ENCODE measurements at regions not wholly inside any gene's neighbourhood (a gene's known extent, or its start where the extent isn't known, plus 50 kb on each side); places are given as distances from the start of the nearest gene placed in this dataset.

GRCh38 chr1:38431535-38432376 lies 385.2 kb upstream of the POU3F1 start:
- Histone ChIP-seq H3K9me3 (ENCODE audit: severe bottlenecking) (no peaks in the 10 kb centered on the region), H3K27me3 (ENCODE audit: insufficient read depth, poor library complexity, severe bottlenecking) (peaks cover 18% of the 10 kb centered on the region), H3K36me3 (ENCODE audit: low read depth) (no peaks in the 10 kb centered on the region), H3K4me1 (ENCODE audit: insufficient read depth, poor library complexity, severe bottlenecking) (no peaks in the 10 kb centered on the region), H3K4me3 (ENCODE audit: severe bottlenecking) (no peak overlapping the region), H3K27ac (ENCODE audit: poor library complexity, severe bottlenecking) (no peak overlapping the region)
- no peak for TF ChIP-seq CTCF (IDR thresholded peaks at IDR 0.05; ENCODE audit: poor library complexity, severe bottlenecking)
- DNase-seq (ENCODE audit: low spot score) (no peak), ATAC-seq (ENCODE audit: low read depth) (no peak)

GRCh38 chr1:38430949-38431348 lies 384.4 kb upstream of the POU3F1 start:
- DNase-seq (ENCODE audit: low spot score) (no peak), ATAC-seq (ENCODE audit: low read depth) (no peak)
- Histone ChIP-seq H3K27ac (ENCODE audit: poor library complexity, severe bottlenecking) (no peak overlapping the region), H3K4me3 (ENCODE audit: severe bottlenecking) (no peak overlapping the region), H3K27me3 (ENCODE audit: insufficient read depth, poor library complexity, severe bottlenecking) (peaks cover 12% of the 10 kb centered on the region), H3K9me3 (ENCODE audit: severe bottlenecking) (no peaks in the 10 kb centered on the region), H3K4me1 (ENCODE audit: insufficient read depth, poor library complexity, severe bottlenecking) (no peaks in the 10 kb centered on the region), H3K36me3 (ENCODE audit: low read depth) (no peaks in the 10 kb centered on the region)
- TF ChIP-seq CTCF (IDR thresholded peaks at IDR 0.05; ENCODE audit: poor library complexity, severe bottlenecking): no peak

- Histone ChIP-seq H3K27me3 (ENCODE audit: insufficient read depth, poor library complexity, severe bottlenecking) (peaks cover 5% of the 10 kb centered on the region), H3K36me3 (ENCODE audit: low read depth) (no peaks in the 10 kb centered on the region), H3K9me3 (ENCODE audit: severe bottlenecking) (no peaks in the 10 kb centered on the region), H3K27ac (ENCODE audit: poor library complexity, severe bottlenecking) (no peak overlapping the region), H3K4me3 (ENCODE audit: severe bottlenecking) (no peak overlapping the region), H3K4me1 (ENCODE audit: insufficient read depth, poor library complexity, severe bottlenecking) (no peaks in the 10 kb centered on the region)
- DNase-seq (ENCODE audit: low spot score): no peak
- TF ChIP-seq CTCF (IDR thresholded peaks at IDR 0.05; ENCODE audit: poor library complexity, severe bottlenecking): no peak
- ATAC-seq (ENCODE audit: low read depth): no peak
Measured at GRCh38 chr1:38424677-38425076, 378.1 kb upstream of the POU3F1 start.

DNA sequence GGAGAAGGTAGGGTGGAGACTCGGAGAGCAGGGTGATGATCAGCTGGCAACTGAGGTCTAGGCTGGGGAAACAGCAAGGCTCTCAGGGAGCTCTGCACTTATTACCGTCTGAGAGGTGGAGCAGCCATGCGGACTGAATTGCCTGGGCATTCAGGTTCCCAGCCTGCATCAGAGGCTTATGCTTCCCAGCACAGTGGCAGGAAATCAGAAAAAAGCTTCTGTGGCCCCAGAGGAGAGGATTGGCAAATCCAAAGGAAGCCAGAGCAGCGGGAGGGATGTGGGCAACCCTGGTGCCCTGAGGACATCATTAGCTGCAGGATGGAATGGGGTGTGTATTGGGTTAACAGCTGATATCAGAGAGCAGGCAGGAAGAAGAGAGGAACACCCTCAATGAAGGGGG lies 374.1 kb upstream of the POU3F1 start:
- peaks cover 5% of the 10 kb centered on the region for H3K27me3 ChIP-seq (ENCODE audit: insufficient read depth, poor library complexity, severe bottlenecking)
- H3K4me1 ChIP-seq (ENCODE audit: insufficient read depth, poor library complexity, severe bottlenecking): no peaks in the 10 kb centered on the region
- no peak for DNase-seq (ENCODE audit: low spot score)
- H3K27ac ChIP-seq (ENCODE audit: poor library complexity, severe bottlenecking): no peak overlapping the region
- H3K9me3 ChIP-seq (ENCODE audit: severe bottlenecking): no peaks in the 10 kb centered on the region
- TF ChIP-seq CTCF (IDR thresholded peaks at IDR 0.05; ENCODE audit: poor library complexity, severe bottlenecking): no peak
- H3K36me3 ChIP-seq (ENCODE audit: low read depth): no peaks in the 10 kb centered on the region
- no peak overlapping the region for H3K4me3 ChIP-seq (ENCODE audit: severe bottlenecking)
- ATAC-seq (ENCODE audit: low read depth): no peak

All from RWPE2 (cell line).